GM21737 (cell line): ENCODE measurements at regions not wholly inside any gene's neighbourhood (a gene's known extent, or its start where the extent isn't known, plus 50 kb on each side); places are given as distances from the start of the nearest gene placed in this dataset.

Experiments used
- ATAC-seq: cut with Tn5 transposase; IDR thresholded peaks from one replicate; pipeline ENCODE4 v1.9.1; 2021; ENCODE audit warnings: mild to moderate bottlenecking, moderate library complexity; ENCODE audit not compliant: unreplicated experiment

DNA sequence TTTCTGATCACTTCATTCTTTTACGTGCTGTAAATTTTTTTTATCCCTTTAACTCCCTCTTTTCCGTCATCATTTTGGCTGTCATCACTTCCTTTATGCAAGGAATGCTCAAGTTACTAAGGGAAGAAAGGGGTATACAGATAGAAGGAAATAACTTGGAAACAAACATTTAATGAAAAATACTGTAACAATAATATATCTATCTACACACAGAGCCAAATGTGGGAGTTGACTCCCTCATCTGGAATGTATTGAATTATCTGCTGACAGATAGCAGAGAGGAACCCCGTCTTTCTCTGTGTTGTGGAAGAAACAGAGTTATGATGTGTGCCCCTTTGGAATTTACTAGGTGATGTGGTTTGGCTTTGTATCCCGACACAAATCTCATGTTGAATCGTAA lies 182.5 kb upstream of the NXPH2 start:
- no peak for ATAC-seq

- ATAC-seq: no peak
These were observed 180.0 kb upstream of the NXPH2 start for GRCh38 chr2:138960191-138960590.

- no peak for ATAC-seq
These were observed 178.8 kb upstream of the NXPH2 start for GRCh38 chr2:138959031-138959430.

GRCh38 chr2:138956116-138956515 lies 175.9 kb upstream of the NXPH2 start:
- no peak for ATAC-seq

DNA sequence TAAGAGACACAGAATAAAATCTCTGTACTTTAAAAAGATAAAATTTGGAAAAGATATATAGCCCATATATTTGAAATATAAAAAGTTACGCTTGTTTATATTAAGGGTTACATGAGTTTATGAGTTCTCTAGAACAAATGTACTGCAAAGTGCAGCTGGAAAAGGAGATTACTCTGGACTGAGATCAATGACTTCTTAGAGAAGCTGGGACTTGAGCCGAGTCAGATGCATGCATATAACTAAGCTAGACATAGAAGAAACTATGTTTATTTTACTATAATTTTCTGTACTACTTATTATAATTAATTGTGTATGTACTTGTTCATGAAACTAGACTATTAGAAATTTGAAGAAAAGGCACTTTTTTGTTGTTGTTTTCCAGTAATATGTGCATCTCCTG lies 170.3 kb upstream of the NXPH2 start:
- no peak for ATAC-seq

DNA sequence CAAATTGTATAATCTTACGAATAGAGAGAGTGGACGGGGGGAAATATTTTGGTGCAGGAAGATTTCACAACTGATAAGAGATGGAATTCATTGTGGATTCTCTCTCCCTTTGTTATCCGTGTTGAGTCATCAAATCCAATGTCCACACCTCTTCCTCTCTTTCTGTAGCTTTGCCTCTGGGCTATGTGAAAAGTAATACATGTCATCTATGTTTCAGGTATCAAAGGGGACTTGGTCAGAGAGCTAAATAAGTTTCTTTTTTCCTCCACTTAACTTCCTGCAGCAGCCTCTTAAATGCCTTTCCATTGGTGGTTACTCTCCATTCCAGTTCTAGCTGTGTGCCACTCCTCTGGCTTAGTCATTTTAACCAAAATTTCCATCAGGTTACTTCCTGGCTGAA lies 169.3 kb upstream of the NXPH2 start:
- no peak for ATAC-seq

GRCh38 chr2:138948070-138948539 lies 167.9 kb upstream of the NXPH2 start:
- ATAC-seq: no peak

DNA sequence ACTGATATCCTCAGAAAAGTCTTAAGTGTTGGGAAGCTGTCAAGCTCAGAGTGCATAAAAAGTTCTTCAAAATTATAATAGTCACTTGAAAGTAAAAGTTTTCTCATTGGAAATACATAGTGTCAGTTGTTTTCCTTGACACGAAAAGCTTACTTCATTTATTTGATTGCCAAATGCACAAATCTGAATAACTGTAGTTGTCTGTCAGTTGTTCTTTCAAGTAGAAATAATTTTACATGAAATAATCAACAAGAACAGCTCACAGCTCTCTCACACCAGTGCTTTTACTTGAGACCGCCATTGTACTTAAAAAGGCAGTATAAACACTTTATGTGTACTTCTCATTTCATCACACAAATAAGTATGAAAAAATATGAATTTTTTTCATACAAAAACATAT lies 163.3 kb upstream of the NXPH2 start:
- no peak for ATAC-seq

- no peak for ATAC-seq
These were observed 162.3 kb upstream of the NXPH2 start for GRCh38 chr2:138942466-138942865.

DNA sequence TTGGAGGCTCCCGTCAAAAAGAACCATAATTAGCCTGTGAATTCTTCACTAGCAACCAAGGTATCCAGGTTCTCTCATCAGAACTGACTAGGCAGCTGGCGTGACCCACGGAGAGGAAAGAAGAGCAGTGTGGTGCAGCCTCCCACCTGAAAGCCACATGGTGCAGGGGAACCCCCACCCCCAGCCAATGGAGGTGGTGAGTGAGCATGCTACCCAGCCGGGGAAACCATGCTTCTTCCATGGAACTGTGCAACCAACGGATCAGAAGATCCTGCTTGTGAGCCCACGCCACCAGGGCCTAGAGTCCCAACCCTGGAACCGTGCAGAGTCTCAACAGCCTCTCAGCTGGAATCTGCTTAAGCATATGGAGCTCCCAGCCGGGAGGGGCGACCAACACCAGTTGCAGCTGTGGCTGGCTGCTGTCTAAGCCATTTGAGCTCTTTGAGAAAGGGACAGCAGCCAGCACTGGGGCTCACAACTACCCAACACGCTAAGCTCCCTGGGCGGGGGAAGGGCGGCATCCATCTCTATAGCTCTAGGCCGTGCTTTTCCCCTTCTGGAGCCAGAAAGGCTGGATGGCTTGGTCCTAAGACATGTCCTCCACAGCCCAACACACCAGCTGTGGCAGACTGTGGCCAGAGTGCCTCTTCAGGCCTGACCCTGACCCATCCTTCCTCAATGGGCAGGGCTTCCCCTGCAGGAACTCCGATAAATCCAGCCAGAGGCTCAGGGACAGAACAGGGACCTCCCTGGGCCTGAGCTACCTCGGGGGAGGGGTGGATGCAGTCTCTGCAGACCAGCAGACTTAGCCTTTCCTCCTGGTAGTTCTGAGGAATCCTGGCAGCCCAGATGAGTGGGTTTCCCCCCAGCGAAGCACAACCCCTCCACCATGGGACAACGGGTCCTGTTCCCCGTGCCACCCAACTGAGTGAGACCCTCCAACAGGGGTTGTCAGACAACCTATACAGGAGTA lies 151.4 kb upstream of the NXPH2 start:
- ATAC-seq: no peak

DNA sequence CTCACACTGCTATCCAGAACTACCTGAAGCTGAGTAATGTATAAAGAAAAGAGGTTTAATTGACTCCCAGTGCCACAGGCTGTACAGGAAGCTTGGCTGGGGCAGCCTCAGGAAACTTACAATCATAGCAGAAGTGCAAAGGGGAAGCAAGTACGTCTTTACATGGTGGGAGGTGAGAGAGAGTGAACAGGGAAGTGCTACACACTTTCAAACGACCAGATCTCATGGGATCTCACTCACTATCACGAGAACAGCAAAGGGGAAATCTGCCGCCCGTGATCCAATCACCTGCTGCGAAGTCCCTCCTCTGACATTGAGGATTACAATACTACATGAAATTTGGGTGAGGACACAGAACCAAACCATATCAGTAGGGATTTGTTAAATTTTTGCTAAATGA lies 150.4 kb upstream of the NXPH2 start:
- ATAC-seq: no peak

DNA sequence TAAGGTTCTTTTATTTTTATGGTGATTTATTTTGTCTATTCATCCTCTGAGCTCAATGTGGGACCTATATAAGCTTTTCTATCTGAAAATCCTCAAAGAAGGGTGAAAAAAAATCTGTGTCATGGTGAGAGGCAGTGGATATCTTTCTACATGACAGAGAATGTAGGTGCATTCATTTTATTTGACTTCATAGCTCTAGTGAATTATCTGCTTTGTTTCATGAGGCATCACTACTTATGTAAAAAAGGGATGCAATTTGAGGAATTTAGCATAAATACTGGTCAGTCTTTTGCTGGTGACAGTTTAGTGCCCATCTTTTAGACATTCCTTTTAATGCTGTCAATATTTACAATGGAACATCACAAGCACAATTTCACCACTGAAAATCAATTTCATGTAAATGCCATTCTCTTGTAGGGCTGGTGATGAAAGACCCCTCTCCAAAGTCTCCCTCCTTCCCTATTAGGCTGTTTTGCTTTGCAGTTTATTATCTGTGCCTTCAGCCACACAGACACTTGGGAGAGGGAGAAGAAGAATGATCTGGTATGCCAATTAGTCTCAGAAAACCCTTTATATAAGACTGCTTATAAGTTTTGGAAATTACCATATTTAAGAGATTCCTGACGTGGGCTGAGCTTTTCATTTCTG lies 148.3 kb upstream of the NXPH2 start:
- no peak for ATAC-seq

GRCh38 chr2:138922973-138923563 lies 142.9 kb upstream of the NXPH2 start:
- no peak for ATAC-seq

DNA sequence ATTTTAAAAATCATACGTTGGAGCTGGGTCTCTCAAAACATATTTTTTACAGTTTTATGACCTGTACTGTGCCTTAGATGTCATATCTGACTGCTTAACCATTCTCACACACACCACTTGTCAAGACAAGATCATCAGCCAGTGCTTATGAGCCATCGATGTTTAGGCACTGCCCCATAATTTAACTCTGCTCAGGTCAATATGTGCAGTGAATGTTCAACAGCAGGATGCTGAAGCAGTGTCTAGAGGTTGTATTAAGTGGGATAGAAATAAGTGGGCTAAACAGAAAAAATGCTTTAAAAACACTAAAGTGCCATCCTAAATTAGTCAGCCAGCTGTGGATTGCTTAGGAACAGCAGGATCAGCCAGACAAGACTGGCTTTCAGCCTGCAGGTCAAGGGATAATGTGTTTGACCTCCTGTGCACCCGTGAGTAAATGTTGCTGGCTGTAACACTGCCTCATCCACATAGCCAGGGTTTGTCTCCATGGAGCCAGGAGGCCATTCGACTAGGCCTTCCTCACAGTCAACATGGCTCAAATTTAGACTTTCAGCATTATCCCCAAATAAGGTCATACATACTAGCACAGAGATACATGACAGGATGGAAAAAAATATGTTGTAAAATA lies 139.0 kb upstream of the NXPH2 start:
- no peak for ATAC-seq

DNA sequence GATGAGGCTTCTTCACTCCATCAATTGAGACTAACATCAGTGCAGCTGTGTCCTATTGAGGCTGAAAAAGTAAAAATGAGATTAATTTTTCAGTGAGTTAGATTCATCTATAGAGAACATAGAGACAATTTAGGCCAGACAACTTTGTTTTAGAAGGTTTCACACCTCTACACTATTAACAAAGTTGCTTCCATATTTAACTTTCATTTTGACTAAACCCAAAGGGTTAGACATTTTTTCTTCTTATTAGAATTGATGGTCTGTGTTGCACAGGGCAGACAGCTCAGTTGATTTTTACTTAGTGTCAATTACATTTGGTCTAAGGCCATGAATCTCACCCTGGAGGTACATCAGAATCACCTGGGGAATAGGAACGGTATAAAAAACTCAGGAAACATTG lies 130.2 kb upstream of the NXPH2 start:
- no peak for ATAC-seq

GRCh38 chr2:138906549-138906948 lies 126.4 kb upstream of the NXPH2 start:
- ATAC-seq: no peak

DNA sequence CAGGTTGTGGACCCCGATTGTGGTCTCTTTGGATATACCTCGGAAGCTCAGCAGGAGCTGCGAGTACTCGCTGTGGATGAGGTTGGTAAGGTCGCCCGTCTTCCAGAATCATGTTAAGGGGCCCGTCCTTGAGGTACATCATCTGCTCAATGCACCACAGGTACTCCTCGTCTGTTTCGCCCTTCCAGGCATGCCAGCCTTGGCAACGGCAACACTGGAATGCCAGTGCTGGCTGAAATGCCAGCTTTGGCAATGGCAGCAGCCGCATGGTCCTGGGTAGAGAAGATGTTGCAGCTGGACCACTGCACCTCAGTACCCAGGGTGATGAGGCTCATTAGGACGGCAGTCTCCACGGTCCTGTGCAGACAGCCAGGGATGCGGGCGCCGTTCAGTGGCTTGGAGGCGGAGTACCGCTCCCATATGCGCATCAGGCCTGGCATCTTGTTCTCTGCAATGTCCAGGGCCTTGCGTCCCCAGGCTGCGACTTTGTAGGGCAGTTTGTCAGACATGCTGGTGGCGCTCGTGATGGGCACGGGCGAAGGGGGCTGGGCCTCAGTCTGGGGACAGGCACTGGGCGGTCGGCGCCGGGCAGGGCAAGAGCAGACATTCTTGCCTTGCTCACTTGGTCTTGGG lies 122.2 kb upstream of the NXPH2 start:
- ATAC-seq: no peak

DNA sequence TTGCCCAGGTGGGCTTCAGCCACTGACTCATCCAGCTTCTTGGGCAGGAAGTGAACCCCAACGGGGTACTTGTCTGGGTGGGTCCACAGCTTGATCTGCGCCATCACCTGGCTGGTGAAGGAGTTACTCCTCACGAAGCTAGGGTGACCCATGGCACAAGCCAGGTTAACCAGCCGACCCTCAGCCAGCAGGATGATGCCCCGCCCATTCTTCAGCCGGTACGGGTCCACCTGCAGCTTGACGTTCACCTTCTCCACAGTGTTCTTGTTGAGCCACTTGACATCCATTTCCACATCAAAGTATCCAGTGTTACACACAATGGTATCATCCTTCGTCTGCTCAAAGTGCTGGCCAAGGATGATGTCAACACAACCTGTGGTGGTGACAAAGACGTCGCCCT lies 121.3 kb upstream of the NXPH2 start:
- ATAC-seq: no peak

DNA sequence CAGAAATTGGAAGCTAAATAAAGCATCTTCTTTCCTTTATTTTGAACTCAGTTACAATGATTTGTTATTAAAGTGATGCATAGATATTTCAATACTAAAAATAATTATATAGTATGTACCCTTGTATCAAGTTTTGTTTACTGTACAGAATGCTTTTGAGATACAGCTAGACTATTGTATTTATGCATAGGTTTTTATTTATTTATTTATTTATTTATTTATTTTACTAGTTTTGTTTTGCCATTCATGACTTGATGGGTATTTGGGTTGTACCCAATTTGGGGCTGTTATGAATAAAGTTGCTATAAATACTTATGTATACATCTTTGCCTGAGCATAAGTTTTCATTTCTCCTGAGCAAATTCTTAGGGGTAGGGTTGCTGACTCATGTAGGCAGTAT lies 118.7 kb upstream of the NXPH2 start:
- no peak for ATAC-seq

GRCh38 chr2:138897274-138897673 lies 117.1 kb upstream of the NXPH2 start:
- no peak for ATAC-seq

DNA sequence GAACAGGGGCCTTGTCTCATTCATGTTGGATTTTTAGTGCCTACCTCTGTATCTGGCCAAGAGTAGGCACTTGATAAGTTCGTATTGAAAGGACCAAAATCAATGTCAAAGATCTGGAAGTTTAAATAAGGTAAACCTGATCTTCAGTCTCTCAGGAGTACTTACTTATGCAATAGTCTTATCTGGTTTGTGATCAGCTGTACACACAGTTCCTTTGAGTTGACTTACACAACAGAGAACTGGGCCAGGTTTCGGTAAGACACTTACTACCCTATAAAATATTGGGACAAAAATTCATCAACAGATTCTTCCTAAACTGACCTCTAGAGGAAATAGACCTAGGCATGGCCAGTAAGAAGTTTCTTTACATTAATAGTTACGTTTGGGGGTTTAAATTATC lies 113.6 kb upstream of the NXPH2 start:
- no peak for ATAC-seq
